ENCODE measurements at regions not wholly inside any gene's neighbourhood (a gene's known extent, or its start where the extent isn't known, plus 50 kb on each side); places are given as distances from the start of the nearest gene placed in this dataset.

DNA sequence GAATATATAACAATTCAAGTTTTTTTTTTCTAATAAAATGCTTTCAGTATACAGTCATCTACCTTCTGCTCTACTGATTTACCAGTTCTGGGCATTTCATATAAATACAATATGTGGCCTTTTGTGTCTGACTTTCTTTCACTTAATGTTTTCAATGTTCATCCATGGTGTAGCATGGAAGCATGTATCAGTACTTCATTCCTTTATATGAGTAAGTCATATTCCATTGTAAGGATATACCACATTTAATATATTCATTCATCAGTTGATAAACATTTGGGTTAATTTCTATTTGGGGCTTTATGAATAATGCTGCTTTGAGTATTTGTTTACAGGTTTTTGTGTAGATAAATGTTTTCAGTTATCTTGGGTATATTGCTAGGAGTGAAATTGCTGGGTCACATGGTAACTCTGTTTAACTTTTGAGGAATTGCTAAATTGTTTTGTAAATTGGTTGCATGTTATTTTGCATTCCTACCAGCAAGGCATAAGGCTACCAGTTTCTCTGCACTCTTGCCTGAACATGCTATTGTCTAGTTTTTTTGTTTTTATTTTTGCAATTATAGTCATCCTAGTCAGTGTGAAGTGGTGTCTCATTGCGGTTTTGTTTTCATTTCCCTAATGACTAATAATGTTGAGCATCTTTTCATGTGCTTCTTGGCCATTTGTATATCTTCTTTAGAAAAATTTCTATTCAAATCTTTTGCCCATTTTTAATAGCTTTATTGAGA is 206.1 kb downstream of the TM2D1 start:
- no peak for TF ChIP-seq PHF8 (conservative IDR thresholded peaks at IDR 0.05; ENCODE audit: low read depth, low read length)
- TF ChIP-seq EZH2 (IDR thresholded peaks at IDR 0.05; ENCODE audit: low read depth, low read length, severe bottlenecking): no peak
- TF ChIP-seq EP300 (IDR thresholded peaks at IDR 0.05; ENCODE audit: borderline replicate concordance in 1 of 2, low read depth in 2 of 2, low read length in 2 of 2): no peak
